ENCODE measurements at regions not wholly inside any gene's neighbourhood (a gene's known extent, or its start where the extent isn't known, plus 50 kb on each side); places are given as distances from the start of the nearest gene placed in this dataset.

DNA sequence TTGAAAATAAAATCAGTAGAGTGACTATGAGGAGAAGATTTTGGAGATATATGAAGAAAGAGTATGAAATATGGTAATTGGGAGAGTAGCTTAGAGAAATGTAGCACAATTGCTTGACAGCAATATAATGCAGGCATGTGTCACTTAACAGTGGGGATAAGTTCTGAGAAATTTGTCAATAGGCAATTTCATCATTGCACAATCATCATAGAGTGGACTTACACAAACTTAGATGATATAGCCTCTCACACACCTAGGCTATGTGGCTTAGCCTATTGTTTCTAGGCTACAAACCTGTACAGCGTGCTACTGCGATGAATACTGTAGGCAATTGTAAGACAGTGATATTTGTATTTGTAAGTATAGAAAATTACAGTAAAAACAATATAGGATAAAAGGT is 573.6 kb downstream of the JRKL start:
- intact Hi-C loops (cut with micrococcal nuclease): no loop called here
- Histone ChIP-seq H3K36me3 (replicated peaks in 1 of 2; ENCODE audit: control insufficient read depth in 1 of 2, insufficient read depth in 2 of 2, low read length in 2 of 2) (no peaks in the 10 kb centered on the region), H3K4me3 (replicated peaks in 1 of 3; ENCODE audit: low read depth in 2 of 3, low read length in 3 of 3) (no peak overlapping the region), H3K9ac (ENCODE audit: insufficient read depth, low read length, poor library complexity, severe bottlenecking) (no peak overlapping the region), H3K9me3 (replicated peaks in 1 of 2; ENCODE audit: control insufficient read depth in 1 of 2, insufficient read depth in 1 of 2, low read length in 2 of 2) (no peaks in the 10 kb centered on the region), H4K20me1 (ENCODE audit: insufficient read depth, low read length) (no peaks in the 10 kb centered on the region), H3K27ac (ENCODE audit: low read depth in 1 of 2, low read length in 2 of 2) (no peak overlapping the region), H3K4me2 (replicated peaks; ENCODE audit: extremely low read depth, low read length, poor library complexity, severe bottlenecking) (no peak overlapping the region), H3K4me1 (ENCODE audit: control insufficient read depth in 1 of 2, insufficient read depth in 2 of 2, low read length in 2 of 2) (no peaks in the 10 kb centered on the region), H2AFZ (ENCODE audit: insufficient read depth, low read depth, low read length, poor library complexity, severe bottlenecking) (no peak overlapping the region), H3K27me3 (ENCODE audit: control insufficient read depth in 2 of 2, insufficient read depth in 2 of 2, low read length in 2 of 2) (no peaks in the 10 kb centered on the region), H3K79me2 (ENCODE audit: insufficient read depth, low read length) (no peaks in the 10 kb centered on the region)
- TF ChIP-seq, protein P1, sequence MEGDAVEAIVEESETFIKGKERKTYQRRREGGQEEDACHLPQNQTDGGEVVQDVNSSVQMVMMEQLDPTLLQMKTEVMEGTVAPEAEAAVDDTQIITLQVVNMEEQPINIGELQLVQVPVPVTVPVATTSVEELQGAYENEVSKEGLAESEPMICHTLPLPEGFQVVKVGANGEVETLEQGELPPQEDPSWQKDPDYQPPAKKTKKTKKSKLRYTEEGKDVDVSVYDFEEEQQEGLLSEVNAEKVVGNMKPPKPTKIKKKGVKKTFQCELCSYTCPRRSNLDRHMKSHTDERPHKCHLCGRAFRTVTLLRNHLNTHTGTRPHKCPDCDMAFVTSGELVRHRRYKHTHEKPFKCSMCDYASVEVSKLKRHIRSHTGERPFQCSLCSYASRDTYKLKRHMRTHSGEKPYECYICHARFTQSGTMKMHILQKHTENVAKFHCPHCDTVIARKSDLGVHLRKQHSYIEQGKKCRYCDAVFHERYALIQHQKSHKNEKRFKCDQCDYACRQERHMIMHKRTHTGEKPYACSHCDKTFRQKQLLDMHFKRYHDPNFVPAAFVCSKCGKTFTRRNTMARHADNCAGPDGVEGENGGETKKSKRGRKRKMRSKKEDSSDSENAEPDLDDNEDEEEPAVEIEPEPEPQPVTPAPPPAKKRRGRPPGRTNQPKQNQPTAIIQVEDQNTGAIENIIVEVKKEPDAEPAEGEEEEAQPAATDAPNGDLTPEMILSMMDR (IDR thresholded peaks at IDR 0.05): no peak
- Mint-ChIP-seq H3K9me3 (peaks cover 0 to 7% (median 2%) of the 10 kb centered on the region in 7 donors), H3K27ac (no peak overlapping the region), H3K4me3 (no peak overlapping the region), H3K27me3 (ENCODE audit: low read depth in 3 of 3) (peaks cover 0 to 1% (median 0%) of the 10 kb centered on the region in 3 donors), H3K36me3 (no peaks in the 10 kb centered on the region), H3K4me1 (no peaks in the 10 kb centered on the region)
- WGBS (ENCODE audit: insufficient coverage): no CpG with 5 or more reads among the region's 2 CpGs
- DNase-seq: no peak

DNA sequence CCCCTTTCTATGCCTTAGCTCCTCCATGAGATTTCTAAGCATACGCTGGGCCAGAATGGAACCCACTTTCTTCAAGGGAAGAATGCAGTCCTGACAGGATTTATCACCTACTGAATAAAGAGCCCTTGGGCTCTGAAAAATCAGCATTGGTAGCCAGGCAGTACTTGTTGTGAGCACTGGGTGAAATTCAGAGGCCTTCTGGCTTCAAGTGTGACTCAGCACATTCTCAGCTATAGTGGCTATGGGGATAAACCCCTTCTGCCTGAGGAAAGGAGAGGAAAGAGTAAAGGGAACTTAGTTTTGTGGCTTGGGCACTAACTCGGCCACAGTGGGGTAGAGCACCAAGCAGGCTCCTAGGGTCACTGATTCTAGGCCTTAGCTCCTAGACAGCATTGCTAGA is 574.8 kb downstream of the JRKL start:
- no peaks in the 10 kb centered on the region for H3K36me3 ChIP-seq (replicated peaks in 1 of 2; ENCODE audit: control insufficient read depth in 1 of 2, insufficient read depth in 2 of 2, low read length in 2 of 2)
- peaks cover 0 to 1% (median 0%) of the 10 kb centered on the region in 3 donors for H3K27me3 Mint-ChIP-seq (ENCODE audit: low read depth in 3 of 3)
- no peaks in the 10 kb centered on the region for H3K36me3 Mint-ChIP-seq
- H3K4me1 Mint-ChIP-seq: no peaks in the 10 kb centered on the region
- H3K79me2 ChIP-seq (ENCODE audit: insufficient read depth, low read length): no peaks in the 10 kb centered on the region
- H3K9me3 Mint-ChIP-seq: peaks cover 0 to 7% (median 2%) of the 10 kb centered on the region in 7 donors
- TF ChIP-seq, protein P1 (IDR thresholded peaks at IDR 0.05): no peak
- no peaks in the 10 kb centered on the region for H3K27me3 ChIP-seq (ENCODE audit: control insufficient read depth in 2 of 2, insufficient read depth in 2 of 2, low read length in 2 of 2)
- no peak overlapping the region for H2AFZ ChIP-seq (ENCODE audit: insufficient read depth, low read depth, low read length, poor library complexity, severe bottlenecking)
- no peak overlapping the region for H3K4me3 Mint-ChIP-seq
- no peak overlapping the region for H3K4me3 ChIP-seq (replicated peaks in 1 of 3; ENCODE audit: low read depth in 2 of 3, low read length in 3 of 3)
- H3K9ac ChIP-seq (ENCODE audit: insufficient read depth, low read length, poor library complexity, severe bottlenecking): no peak overlapping the region
- H3K4me2 ChIP-seq (replicated peaks; ENCODE audit: extremely low read depth, low read length, poor library complexity, severe bottlenecking): no peak overlapping the region
- H3K4me1 ChIP-seq (ENCODE audit: control insufficient read depth in 1 of 2, insufficient read depth in 2 of 2, low read length in 2 of 2): no peaks in the 10 kb centered on the region
- 100% methylated on average over 1 of the region's 2 CpGs for WGBS (ENCODE audit: insufficient coverage)
- no peaks in the 10 kb centered on the region for H3K9me3 ChIP-seq (replicated peaks in 1 of 2; ENCODE audit: control insufficient read depth in 1 of 2, insufficient read depth in 1 of 2, low read length in 2 of 2)
- no peaks in the 10 kb centered on the region for H4K20me1 ChIP-seq (ENCODE audit: insufficient read depth, low read length)
- intact Hi-C loops (cut with micrococcal nuclease): no loop called here
- H3K27ac Mint-ChIP-seq: no peak overlapping the region
- H3K27ac ChIP-seq (ENCODE audit: low read depth in 1 of 2, low read length in 2 of 2): no peak overlapping the region
- no peak for DNase-seq

Measured in CD14-positive monocyte (primary cell).